ENCODE measurements at regions not wholly inside any gene's neighbourhood (a gene's known extent, or its start where the extent isn't known, plus 50 kb on each side); places are given as distances from the start of the nearest gene placed in this dataset.

- Histone ChIP-seq H3F3A (ENCODE audit: low read depth) (no peaks in the 10 kb centered on the region), H3K9ac (ENCODE audit: low read depth, low read length, poor library complexity, severe bottlenecking) (no peak overlapping the region), H4K20me1 (ENCODE audit: insufficient read depth, low read length, poor library complexity, severe bottlenecking) (no peaks in the 10 kb centered on the region), H2AFZ (ENCODE audit: low read length) (no peak overlapping the region), H3K4me2 (ENCODE audit: low read depth, low read length, poor library complexity, severe bottlenecking) (no peak overlapping the region), H3K27me3 (ENCODE audit: insufficient read depth, low read length, poor library complexity, severe bottlenecking) (no peaks in the 10 kb centered on the region), H3K4me1 (ENCODE audit: insufficient read depth, low read length, poor library complexity, severe bottlenecking) (peaks cover 9% of the 10 kb centered on the region), H3K4me3 (ENCODE audit: low read length, poor library complexity, severe bottlenecking) (no peak overlapping the region), H3K36me3 (ENCODE audit: insufficient read depth, low read length) (no peaks in the 10 kb centered on the region), H3K9me2 (replicated peaks; ENCODE audit: low read depth, low read length) (no peaks in the 10 kb centered on the region), H3K79me2 (ENCODE audit: insufficient read depth, low read length) (no peaks in the 10 kb centered on the region), H3K9me3 (ENCODE audit: insufficient read depth, low read depth, low read length) (no peaks in the 10 kb centered on the region)
- TF ChIP-seq EZH2phosphoT487 (IDR thresholded peaks at IDR 0.05; ENCODE audit: borderline replicate concordance) (no peak), CTCF (conservative IDR thresholded peaks at IDR 0.05; ENCODE audit: low read length) (peak; percentile 55)
Measured at GRCh38 chr11:127471662-127472061, 471.1 kb upstream of the KIRREL3 start.

- no peaks in the 10 kb centered on the region for H3K9me2 ChIP-seq (replicated peaks; ENCODE audit: low read depth, low read length)
- H3K9ac ChIP-seq (ENCODE audit: low read depth, low read length, poor library complexity, severe bottlenecking): no peak overlapping the region
- H4K20me1 ChIP-seq (ENCODE audit: insufficient read depth, low read length, poor library complexity, severe bottlenecking): no peaks in the 10 kb centered on the region
- peak; percentile 78 for TF ChIP-seq CTCF (conservative IDR thresholded peaks at IDR 0.05; ENCODE audit: low read length)
- TF ChIP-seq EZH2phosphoT487 (IDR thresholded peaks at IDR 0.05; ENCODE audit: borderline replicate concordance): no peak
- no peaks in the 10 kb centered on the region for H3K36me3 ChIP-seq (ENCODE audit: insufficient read depth, low read length)
- H3K4me1 ChIP-seq (ENCODE audit: insufficient read depth, low read length, poor library complexity, severe bottlenecking): peaks cover 5% of the 10 kb centered on the region
- H3F3A ChIP-seq (ENCODE audit: low read depth): no peaks in the 10 kb centered on the region
- H3K27me3 ChIP-seq (ENCODE audit: insufficient read depth, low read length, poor library complexity, severe bottlenecking): no peaks in the 10 kb centered on the region
- H2AFZ ChIP-seq (ENCODE audit: low read length): no peak overlapping the region
- H3K4me3 ChIP-seq (ENCODE audit: low read length, poor library complexity, severe bottlenecking): no peak overlapping the region
- H3K9me3 ChIP-seq (ENCODE audit: insufficient read depth, low read depth, low read length): no peaks in the 10 kb centered on the region
- no peak overlapping the region for H3K4me2 ChIP-seq (ENCODE audit: low read depth, low read length, poor library complexity, severe bottlenecking)
- no peaks in the 10 kb centered on the region for H3K79me2 ChIP-seq (ENCODE audit: insufficient read depth, low read length)
Measured at GRCh38 chr11:127470306-127470884, 469.8 kb upstream of the KIRREL3 start.

GRCh38 chr11:127464325-127464724 is 463.8 kb upstream of the KIRREL3 start:
- Histone ChIP-seq H3K9ac (ENCODE audit: low read depth, low read length, poor library complexity, severe bottlenecking) (no peak overlapping the region), H3K4me1 (ENCODE audit: insufficient read depth, low read length, poor library complexity, severe bottlenecking) (no peaks in the 10 kb centered on the region), H4K20me1 (ENCODE audit: insufficient read depth, low read length, poor library complexity, severe bottlenecking) (no peaks in the 10 kb centered on the region), H3K9me3 (ENCODE audit: insufficient read depth, low read depth, low read length) (no peaks in the 10 kb centered on the region), H3K9me2 (replicated peaks; ENCODE audit: low read depth, low read length) (no peaks in the 10 kb centered on the region), H2AFZ (ENCODE audit: low read length) (no peak overlapping the region), H3K4me3 (ENCODE audit: low read length, poor library complexity, severe bottlenecking) (no peak overlapping the region), H3K4me2 (ENCODE audit: low read depth, low read length, poor library complexity, severe bottlenecking) (no peak overlapping the region), H3F3A (ENCODE audit: low read depth) (no peaks in the 10 kb centered on the region), H3K27me3 (ENCODE audit: insufficient read depth, low read length, poor library complexity, severe bottlenecking) (peaks cover 14% of the 10 kb centered on the region), H3K36me3 (ENCODE audit: insufficient read depth, low read length) (no peaks in the 10 kb centered on the region), H3K79me2 (ENCODE audit: insufficient read depth, low read length) (no peaks in the 10 kb centered on the region)
- TF ChIP-seq EZH2phosphoT487 (IDR thresholded peaks at IDR 0.05; ENCODE audit: borderline replicate concordance) (no peak), CTCF (conservative IDR thresholded peaks at IDR 0.05; ENCODE audit: low read length) (no peak)
